GM23338 (cell line): ENCODE measurements at regions not wholly inside any gene's neighbourhood (a gene's known extent, or its start where the extent isn't known, plus 50 kb on each side); places are given as distances from the start of the nearest gene placed in this dataset.
A peak's percentile ranks its signal among the peaks of the same experiment; 100 is the strongest.

Experiments used
- ATAC-seq: fragments of 200-7000 bp; cut with Tn5 transposase; 3 replicates; pipeline ENCODE4 v1.9.1; 2020
- DNase-seq: peaks from one replicate; pipeline ENCODE4 v3.0.0-alpha.2; 2015; ENCODE audit warnings: low spot score
- H2AFZ ChIP-seq: fragments of 200-600 bp; sonication (generic); 2 replicates; pipeline ENCODE4 v1.8.0; 2016; ENCODE audit warnings: antibody characterized with exemption, mild to moderate bottlenecking, moderate library complexity
- H3F3A ChIP-seq: fragments of 200-600 bp; sonication (generic); replicated peaks from 2 replicates; pipeline ENCODE4 v1.8.0; 2017; ENCODE audit warnings: antibody characterized with exemption, mixed run types, low read depth
- H3K27ac ChIP-seq: fragments of 200-600 bp; sonication (generic); 2 replicates; pipeline ENCODE4 v1.6.1; 2016; ENCODE audit warnings: low read depth
- H3K27me3 ChIP-seq: fragments of 200-600 bp; sonication (generic); 2 replicates; pipeline ENCODE4 v1.8.0; 2016; ENCODE audit warnings: mild to moderate bottlenecking, mixed run types, moderate library complexity; ENCODE audit not compliant: insufficient read depth
- H3K36me3 ChIP-seq: fragments of 200-600 bp; sonication (generic); 2 replicates; pipeline ENCODE4 v1.8.0; 2016; ENCODE audit warnings: mild to moderate bottlenecking; ENCODE audit not compliant: insufficient read depth
- H3K4me1 ChIP-seq: fragments of 200-600 bp; sonication (generic); 2 replicates; pipeline ENCODE4 v1.8.0; 2016; ENCODE audit warnings: mild to moderate bottlenecking, moderate library complexity; ENCODE audit not compliant: insufficient read depth
- H3K4me2 ChIP-seq: fragments of 200-600 bp; sonication (generic); 2 replicates; pipeline ENCODE4 v1.7.1; 2017; ENCODE audit warnings: mixed run types
- H3K4me3 ChIP-seq: fragments of 200-600 bp; sonication (generic); 2 replicates; pipeline ENCODE4 v1.6.1; 2016; ENCODE audit warnings: mixed run types
- H3K79me2 ChIP-seq: fragments of 200-600 bp; sonication (generic); replicated peaks from 2 replicates; pipeline ENCODE4 v1.8.0; 2017; ENCODE audit warnings: mild to moderate bottlenecking; ENCODE audit not compliant: insufficient read depth
- H3K9me2 ChIP-seq: fragments of 200-600 bp; sonication (generic); 2 replicates; pipeline ENCODE4 v1.8.0; 2017; ENCODE audit not compliant: insufficient read depth
- H4K20me1 ChIP-seq: fragments of 200-600 bp; sonication (generic); replicated peaks from 2 replicates; pipeline ENCODE4 v1.8.0; 2017; ENCODE audit warnings: mild to moderate bottlenecking; ENCODE audit not compliant: insufficient read depth
- H3K27ac Mint-ChIP-seq: 2 replicates; pipeline ENCODE4 v1.8.0; 2020; ENCODE audit warnings: inconsistent platforms, mild to moderate bottlenecking, moderate library complexity, mixed read lengths
- H3K27me3 Mint-ChIP-seq: 3 replicates; pipeline ENCODE4 v1.8.0; 2022; ENCODE audit warnings: low read depth, mild to moderate bottlenecking, moderate library complexity, mixed read lengths, inconsistent platforms; ENCODE audit not compliant: insufficient read depth, poor library complexity
- H3K36me3 Mint-ChIP-seq: 3 replicates; pipeline ENCODE4 v1.8.0; 2021; ENCODE audit warnings: low read depth, mild to moderate bottlenecking, inconsistent platforms, moderate library complexity, mixed read lengths
- H3K4me1 Mint-ChIP-seq: 3 replicates; pipeline ENCODE4 v1.8.0; 2020; ENCODE audit warnings: mild to moderate bottlenecking, inconsistent platforms, mixed read lengths
- H3K4me3 Mint-ChIP-seq: 3 replicates; pipeline ENCODE4 v1.8.0; 2021; ENCODE audit warnings: moderate library complexity, mild to moderate bottlenecking, inconsistent platforms, mixed read lengths
- H3K9me3 Mint-ChIP-seq: 3 replicates; pipeline ENCODE4 v1.8.0; 2020; ENCODE audit warnings: moderate library complexity, mild to moderate bottlenecking, inconsistent platforms, mixed read lengths
- CREB1 ChIP-seq: fragments of 250-450 bp; sonication (Bioruptor Pico); IDR thresholded peaks from 2 replicates; pipeline ENCODE4 v1.5.0; 2020; ENCODE audit warnings: low read depth, mild to moderate bottlenecking, moderate library complexity
- EZH2 ChIP-seq: fragments of 200-600 bp; sonication (generic); IDR thresholded peaks from one replicate; pipeline ENCODE4 v1.8.0; 2017; ENCODE audit warnings: antibody characterized with exemption, mild to moderate bottlenecking, low read depth; ENCODE audit not compliant: unreplicated experiment
- EZH2phosphoT487 ChIP-seq: fragments of 200-600 bp; sonication (generic); IDR thresholded peaks from one replicate; pipeline ENCODE4 v1.8.1; 2018; ENCODE audit warnings: antibody characterized with exemption; ENCODE audit not compliant: unreplicated experiment
- JUNB ChIP-seq: IDR thresholded peaks from one replicate; pipeline ENCODE4 v1.6.1; 2016; ENCODE audit warnings: antibody characterized with exemption; ENCODE audit not compliant: unreplicated experiment
- NANOG ChIP-seq: IDR thresholded peaks from 2 replicates; pipeline ENCODE4 v1.6.1; 2016; ENCODE audit warnings: antibody characterized with exemption, borderline replicate concordance
- POLR2AphosphoS5 ChIP-seq: IDR thresholded peaks from 2 replicates; pipeline ENCODE4 v1.6.1; 2016; ENCODE audit warnings: antibody characterized with exemption, low read depth
- STAT1 ChIP-seq: IDR thresholded peaks from one replicate; pipeline ENCODE4 v1.6.1; 2016; ENCODE audit warnings: antibody characterized with exemption; ENCODE audit not compliant: unreplicated experiment
- ZNF114 ChIP-seq: fragments of 250-450 bp; sonication (Bioruptor Pico); IDR thresholded peaks from 2 replicates; pipeline ENCODE4 v1.5.0; 2020; ENCODE audit warnings: mild to moderate bottlenecking, moderate library complexity
- ZNF331 ChIP-seq: fragments of 250-450 bp; sonication (Bioruptor Pico); IDR thresholded peaks from 2 replicates; pipeline ENCODE4 v1.5.0; 2020; ENCODE audit warnings: low read depth, mild to moderate bottlenecking, moderate library complexity
- TF ChIP-seq, protein P1 (sequence below): IDR thresholded peaks from 2 replicates; pipeline ENCODE4 v1.6.1; 2016; ENCODE audit warnings: antibody characterized with exemption
- TF ChIP-seq, protein P2 (sequence below): fragments of 250-450 bp; sonication (Bioruptor Pico); IDR thresholded peaks from 2 replicates; pipeline ENCODE4 v1.5.0; 2020; ENCODE audit warnings: mild to moderate bottlenecking, moderate library complexity
- TF ChIP-seq, protein P3 (sequence below): IDR thresholded peaks from one replicate; pipeline ENCODE4 v1.6.1; 2018; ENCODE audit warnings: antibody characterized with exemption; ENCODE audit not compliant: unreplicated experiment

DNA sequence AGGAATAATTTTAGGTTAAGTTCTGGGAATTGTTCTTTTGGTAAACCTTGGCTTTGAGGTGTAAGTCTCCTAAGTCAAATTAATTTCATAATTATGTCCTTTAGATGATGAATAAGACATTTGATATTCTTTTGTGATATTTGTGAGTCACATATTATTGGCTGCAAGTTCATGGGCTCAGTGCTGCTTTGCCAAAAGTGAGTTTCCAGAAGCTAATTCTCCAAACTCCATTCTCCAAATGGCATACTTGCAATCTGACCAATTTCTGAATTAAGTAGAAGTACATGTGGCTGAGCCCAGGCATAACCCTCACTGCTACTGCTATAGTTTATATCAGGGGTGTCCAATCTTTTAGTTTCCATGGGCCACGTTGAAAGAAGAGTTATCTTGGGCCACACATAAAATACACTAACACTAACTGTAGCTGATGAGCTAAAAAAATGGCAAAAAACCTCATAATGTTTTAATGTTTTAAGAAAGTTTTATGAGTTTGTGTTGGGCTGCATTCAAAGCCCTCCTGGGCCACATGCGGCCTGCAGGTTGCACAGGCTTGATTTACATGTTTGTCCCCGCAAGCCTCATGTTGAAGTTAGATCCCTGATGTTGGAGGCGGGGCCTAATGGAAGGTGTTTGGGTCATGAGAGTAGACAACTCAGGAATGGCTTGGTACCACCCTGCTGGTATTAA, 196.1 kb downstream of the ZNF330 start:
- Histone ChIP-seq H3K4me3 (no peak overlapping the region), H4K20me1 (no peaks in the 10 kb centered on the region), H3K9me2 (no peaks in the 10 kb centered on the region), H2AFZ (no peak overlapping the region), H3K27ac (no peak overlapping the region), H3K4me2 (no peak overlapping the region), H3K27me3 (no peaks in the 10 kb centered on the region), H3K4me1 (no peaks in the 10 kb centered on the region), H3F3A (no peaks in the 10 kb centered on the region), H3K36me3 (no peaks in the 10 kb centered on the region), H3K79me2 (no peaks in the 10 kb centered on the region)
- TF ChIP-seq JUNB, result no peak
- no peak for TF ChIP-seq EZH2
- TF ChIP-seq, protein P1, sequence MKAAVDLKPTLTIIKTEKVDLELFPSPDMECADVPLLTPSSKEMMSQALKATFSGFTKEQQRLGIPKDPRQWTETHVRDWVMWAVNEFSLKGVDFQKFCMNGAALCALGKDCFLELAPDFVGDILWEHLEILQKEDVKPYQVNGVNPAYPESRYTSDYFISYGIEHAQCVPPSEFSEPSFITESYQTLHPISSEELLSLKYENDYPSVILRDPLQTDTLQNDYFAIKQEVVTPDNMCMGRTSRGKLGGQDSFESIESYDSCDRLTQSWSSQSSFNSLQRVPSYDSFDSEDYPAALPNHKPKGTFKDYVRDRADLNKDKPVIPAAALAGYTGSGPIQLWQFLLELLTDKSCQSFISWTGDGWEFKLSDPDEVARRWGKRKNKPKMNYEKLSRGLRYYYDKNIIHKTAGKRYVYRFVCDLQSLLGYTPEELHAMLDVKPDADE, result no peak
- TF ChIP-seq ZNF114 (CRISPR knock-in tag), result no peak
- no peak for TF ChIP-seq ZNF331 (CRISPR knock-in tag)
- no peak for TF ChIP-seq POLR2AphosphoS5
- TF ChIP-seq, protein P2, sequence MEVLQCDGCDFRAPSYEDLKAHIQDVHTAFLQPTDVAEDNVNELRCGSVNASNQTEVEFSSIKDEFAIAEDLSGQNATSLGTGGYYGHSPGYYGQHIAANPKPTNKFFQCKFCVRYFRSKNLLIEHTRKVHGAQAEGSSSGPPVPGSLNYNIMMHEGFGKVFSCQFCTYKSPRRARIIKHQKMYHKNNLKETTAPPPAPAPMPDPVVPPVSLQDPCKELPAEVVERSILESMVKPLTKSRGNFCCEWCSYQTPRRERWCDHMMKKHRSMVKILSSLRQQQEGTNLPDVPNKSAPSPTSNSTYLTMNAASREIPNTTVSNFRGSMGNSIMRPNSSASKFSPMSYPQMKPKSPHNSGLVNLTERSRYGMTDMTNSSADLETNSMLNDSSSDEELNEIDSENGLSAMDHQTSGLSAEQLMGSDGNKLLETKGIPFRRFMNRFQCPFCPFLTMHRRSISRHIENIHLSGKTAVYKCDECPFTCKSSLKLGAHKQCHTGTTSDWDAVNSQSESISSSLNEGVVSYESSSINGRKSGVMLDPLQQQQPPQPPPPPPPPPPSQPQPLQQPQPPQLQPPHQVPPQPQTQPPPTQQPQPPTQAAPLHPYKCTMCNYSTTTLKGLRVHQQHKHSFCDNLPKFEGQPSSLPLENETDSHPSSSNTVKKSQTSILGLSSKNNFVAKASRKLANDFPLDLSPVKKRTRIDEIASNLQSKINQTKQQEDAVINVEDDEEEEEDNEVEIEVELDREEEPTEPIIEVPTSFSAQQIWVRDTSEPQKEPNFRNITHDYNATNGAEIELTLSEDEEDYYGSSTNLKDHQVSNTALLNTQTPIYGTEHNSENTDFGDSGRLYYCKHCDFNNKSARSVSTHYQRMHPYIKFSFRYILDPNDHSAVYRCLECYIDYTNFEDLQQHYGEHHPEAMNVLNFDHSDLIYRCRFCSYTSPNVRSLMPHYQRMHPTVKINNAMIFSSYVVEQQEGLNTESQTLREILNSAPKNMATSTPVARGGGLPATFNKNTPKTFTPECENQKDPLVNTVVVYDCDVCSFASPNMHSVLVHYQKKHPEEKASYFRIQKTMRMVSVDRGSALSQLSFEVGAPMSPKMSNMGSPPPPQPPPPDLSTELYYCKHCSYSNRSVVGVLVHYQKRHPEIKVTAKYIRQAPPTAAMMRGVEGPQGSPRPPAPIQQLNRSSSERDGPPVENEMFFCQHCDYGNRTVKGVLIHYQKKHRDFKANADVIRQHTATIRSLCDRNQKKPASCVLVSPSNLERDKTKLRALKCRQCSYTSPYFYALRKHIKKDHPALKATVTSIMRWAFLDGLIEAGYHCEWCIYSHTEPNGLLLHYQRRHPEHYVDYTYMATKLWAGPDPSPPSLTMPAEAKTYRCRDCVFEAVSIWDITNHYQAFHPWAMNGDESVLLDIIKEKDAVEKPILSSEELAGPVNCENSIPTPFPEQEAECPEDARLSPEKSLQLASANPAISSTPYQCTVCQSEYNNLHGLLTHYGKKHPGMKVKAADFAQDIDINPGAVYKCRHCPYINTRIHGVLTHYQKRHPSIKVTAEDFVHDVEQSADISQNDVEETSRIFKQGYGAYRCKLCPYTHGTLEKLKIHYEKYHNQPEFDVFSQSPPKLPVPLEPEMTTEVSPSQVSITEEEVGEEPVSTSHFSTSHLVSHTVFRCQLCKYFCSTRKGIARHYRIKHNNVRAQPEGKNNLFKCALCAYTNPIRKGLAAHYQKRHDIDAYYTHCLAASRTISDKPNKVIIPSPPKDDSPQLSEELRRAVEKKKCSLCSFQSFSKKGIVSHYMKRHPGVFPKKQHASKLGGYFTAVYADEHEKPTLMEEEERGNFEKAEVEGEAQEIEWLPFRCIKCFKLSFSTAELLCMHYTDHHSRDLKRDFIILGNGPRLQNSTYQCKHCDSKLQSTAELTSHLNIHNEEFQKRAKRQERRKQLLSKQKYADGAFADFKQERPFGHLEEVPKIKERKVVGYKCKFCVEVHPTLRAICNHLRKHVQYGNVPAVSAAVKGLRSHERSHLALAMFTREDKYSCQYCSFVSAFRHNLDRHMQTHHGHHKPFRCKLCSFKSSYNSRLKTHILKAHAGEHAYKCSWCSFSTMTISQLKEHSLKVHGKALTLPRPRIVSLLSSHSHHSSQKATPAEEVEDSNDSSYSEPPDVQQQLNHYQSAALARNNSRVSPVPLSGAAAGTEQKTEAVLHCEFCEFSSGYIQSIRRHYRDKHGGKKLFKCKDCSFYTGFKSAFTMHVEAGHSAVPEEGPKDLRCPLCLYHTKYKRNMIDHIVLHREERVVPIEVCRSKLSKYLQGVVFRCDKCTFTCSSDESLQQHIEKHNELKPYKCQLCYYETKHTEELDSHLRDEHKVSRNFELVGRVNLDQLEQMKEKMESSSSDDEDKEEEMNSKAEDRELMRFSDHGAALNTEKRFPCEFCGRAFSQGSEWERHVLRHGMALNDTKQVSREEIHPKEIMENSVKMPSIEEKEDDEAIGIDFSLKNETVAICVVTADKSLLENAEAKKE (CRISPR knock-in tag), result no peak
- TF ChIP-seq NANOG, result no peak
- no peak for TF ChIP-seq CREB1 (CRISPR knock-in tag)
- TF ChIP-seq EZH2phosphoT487, result no peak
- TF ChIP-seq, protein P3, sequence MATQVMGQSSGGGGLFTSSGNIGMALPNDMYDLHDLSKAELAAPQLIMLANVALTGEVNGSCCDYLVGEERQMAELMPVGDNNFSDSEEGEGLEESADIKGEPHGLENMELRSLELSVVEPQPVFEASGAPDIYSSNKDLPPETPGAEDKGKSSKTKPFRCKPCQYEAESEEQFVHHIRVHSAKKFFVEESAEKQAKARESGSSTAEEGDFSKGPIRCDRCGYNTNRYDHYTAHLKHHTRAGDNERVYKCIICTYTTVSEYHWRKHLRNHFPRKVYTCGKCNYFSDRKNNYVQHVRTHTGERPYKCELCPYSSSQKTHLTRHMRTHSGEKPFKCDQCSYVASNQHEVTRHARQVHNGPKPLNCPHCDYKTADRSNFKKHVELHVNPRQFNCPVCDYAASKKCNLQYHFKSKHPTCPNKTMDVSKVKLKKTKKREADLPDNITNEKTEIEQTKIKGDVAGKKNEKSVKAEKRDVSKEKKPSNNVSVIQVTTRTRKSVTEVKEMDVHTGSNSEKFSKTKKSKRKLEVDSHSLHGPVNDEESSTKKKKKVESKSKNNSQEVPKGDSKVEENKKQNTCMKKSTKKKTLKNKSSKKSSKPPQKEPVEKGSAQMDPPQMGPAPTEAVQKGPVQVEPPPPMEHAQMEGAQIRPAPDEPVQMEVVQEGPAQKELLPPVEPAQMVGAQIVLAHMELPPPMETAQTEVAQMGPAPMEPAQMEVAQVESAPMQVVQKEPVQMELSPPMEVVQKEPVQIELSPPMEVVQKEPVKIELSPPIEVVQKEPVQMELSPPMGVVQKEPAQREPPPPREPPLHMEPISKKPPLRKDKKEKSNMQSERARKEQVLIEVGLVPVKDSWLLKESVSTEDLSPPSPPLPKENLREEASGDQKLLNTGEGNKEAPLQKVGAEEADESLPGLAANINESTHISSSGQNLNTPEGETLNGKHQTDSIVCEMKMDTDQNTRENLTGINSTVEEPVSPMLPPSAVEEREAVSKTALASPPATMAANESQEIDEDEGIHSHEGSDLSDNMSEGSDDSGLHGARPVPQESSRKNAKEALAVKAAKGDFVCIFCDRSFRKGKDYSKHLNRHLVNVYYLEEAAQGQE, result no peak
- no peak for TF ChIP-seq STAT1
- peaks cover 2% of the 10 kb centered on the region for H3K27me3 Mint-ChIP-seq
- H3K9me3 Mint-ChIP-seq, result no peaks in the 10 kb centered on the region; the same call in 2 of the 3 replicates
- DNase-seq (peak; percentile 22), ATAC-seq (no peak)
- no peak overlapping the region for H3K4me3 Mint-ChIP-seq
- no peak overlapping the region for H3K27ac Mint-ChIP-seq
- no peaks in the 10 kb centered on the region for H3K4me1 Mint-ChIP-seq
- H3K36me3 Mint-ChIP-seq, result no peaks in the 10 kb centered on the region
